Lower leg skin (tissue), 4 donors: ENCODE measurements at regions not wholly inside any gene's neighbourhood (a gene's known extent, or its start where the extent isn't known, plus 50 kb on each side); places are given as distances from the start of the nearest gene placed in this dataset.
"Not testable (repeated sequence)": the region's sequence is repeated elsewhere in the genome, so short reads cannot be mapped to it uniquely, and the experiment has no call there.

ENCODE experiments used
- DNase-seq, 2 donors: peaks; one replicate each; pipeline ENCODE4 v3.0.0-alpha.2; 2019; ENCODE audit warnings: low spot score in 2 of 2
- H3K4me3 ChIP-seq: fragments of 200-600 bp; sonication (generic); 2 replicates; pipeline ENCODE4 v1.5.1; 2017; ENCODE audit warnings: mild to moderate bottlenecking, low read depth; ENCODE audit not compliant: poor library complexity, severe bottlenecking
- POLR2A ChIP-seq, 2 donors: fragments of 450-650 bp; IDR thresholded peaks; one replicate each; pipeline ENCODE4 v1.6.1; 2016 to 2017; ENCODE audit warnings: antibody characterized with exemption in 2 of 2, mild to moderate bottlenecking in 1 of 2, moderate library complexity in 1 of 2
- WGBS, 2 donors: methylation state at CpG; one replicate each; pipeline ENCODE4 v1.1.5; 2018; 5-methylcytosine and 5-hydroxymethylcytosine counted together
- intact Hi-C: fragments of 100-400 bp; cut with DNase I; formaldehyde crosslinking; loops from one replicate; pipeline ENCODE4 v1.15.0; 2023; ENCODE audit warnings: low total_unique reads
- TF ChIP-seq, protein P1 (sequence below), 3 donors: fragments of 450-650 bp; IDR thresholded peaks; one replicate each; pipeline ENCODE4 v1.5.1; 2016; ENCODE audit warnings: antibody characterized with exemption in 3 of 3, mild to moderate bottlenecking in 3 of 3, moderate library complexity in 2 of 3

DNA sequence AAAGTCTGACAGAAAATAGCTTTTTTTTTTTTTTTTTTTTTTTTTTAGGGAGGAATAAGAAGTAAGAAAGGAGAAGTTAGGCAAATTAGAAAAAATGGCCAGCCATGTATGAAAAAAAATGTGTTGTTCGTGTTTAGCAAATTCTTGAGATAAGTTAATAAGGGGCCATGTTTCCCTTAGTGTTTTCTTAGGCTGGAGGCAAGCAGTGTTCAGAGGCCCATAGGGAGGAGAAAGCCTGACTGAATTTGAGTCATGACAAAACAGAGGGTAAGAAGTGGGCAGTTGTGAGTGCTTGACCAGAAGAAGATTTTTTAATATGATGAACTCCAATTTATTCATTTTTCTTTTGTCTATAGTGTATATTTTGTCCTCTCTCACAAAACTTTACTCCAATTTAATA, 766.4 kb downstream of the FAM181B start:
- TF ChIP-seq POLR2A (IDR thresholded peaks at IDR 0.05): no peak
- TF ChIP-seq, protein P1, sequence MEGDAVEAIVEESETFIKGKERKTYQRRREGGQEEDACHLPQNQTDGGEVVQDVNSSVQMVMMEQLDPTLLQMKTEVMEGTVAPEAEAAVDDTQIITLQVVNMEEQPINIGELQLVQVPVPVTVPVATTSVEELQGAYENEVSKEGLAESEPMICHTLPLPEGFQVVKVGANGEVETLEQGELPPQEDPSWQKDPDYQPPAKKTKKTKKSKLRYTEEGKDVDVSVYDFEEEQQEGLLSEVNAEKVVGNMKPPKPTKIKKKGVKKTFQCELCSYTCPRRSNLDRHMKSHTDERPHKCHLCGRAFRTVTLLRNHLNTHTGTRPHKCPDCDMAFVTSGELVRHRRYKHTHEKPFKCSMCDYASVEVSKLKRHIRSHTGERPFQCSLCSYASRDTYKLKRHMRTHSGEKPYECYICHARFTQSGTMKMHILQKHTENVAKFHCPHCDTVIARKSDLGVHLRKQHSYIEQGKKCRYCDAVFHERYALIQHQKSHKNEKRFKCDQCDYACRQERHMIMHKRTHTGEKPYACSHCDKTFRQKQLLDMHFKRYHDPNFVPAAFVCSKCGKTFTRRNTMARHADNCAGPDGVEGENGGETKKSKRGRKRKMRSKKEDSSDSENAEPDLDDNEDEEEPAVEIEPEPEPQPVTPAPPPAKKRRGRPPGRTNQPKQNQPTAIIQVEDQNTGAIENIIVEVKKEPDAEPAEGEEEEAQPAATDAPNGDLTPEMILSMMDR (IDR thresholded peaks at IDR 0.05): no peak
- WGBS, 2 donors: 50 to 67% methylated on average over 1 of the region's 1 CpG
- DNase-seq: no peak
- no peak overlapping the region for H3K4me3 ChIP-seq
- intact Hi-C loops: no loop called here

DNA sequence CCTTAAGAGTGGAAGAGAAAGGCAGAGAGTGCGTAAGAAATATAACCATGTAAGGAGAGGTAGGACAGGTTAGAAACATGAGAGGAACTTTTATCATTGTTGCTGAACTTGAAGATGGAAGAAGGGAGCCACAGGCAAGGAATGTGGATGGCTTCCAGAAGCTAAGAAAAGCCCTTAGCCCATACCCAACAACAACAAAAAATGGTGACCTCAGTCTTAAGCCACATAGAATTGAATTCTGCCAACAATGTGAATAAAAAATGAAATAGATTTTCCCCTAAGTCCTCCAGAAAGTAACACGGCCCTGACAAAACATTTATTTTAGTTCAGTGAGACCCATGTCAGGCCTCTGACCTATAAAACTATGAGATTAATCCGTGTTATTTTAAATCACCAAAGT, 767.3 kb downstream of the FAM181B start:
- TF ChIP-seq POLR2A (IDR thresholded peaks at IDR 0.05): no peak
- TF ChIP-seq, protein P1 (IDR thresholded peaks at IDR 0.05): no peak
- no peak for DNase-seq
- no peak overlapping the region for H3K4me3 ChIP-seq
- intact Hi-C loops: no loop called here
- 82 to 85% methylated on average over 3 of the region's 3 CpGs for WGBS, 2 donors

- no peak overlapping the region for H3K4me3 ChIP-seq
- TF ChIP-seq, protein P1 (IDR thresholded peaks at IDR 0.05): no peak
- TF ChIP-seq POLR2A (IDR thresholded peaks at IDR 0.05): no peak
- WGBS, 2 donors: 20 to 23% methylated on average over 3 of the region's 3 CpGs
- intact Hi-C loops: no loop called here
- DNase-seq: no peak
These were observed 770.6 kb downstream of the FAM181B start for GRCh38 chr11:81963018-81963417.

DNA sequence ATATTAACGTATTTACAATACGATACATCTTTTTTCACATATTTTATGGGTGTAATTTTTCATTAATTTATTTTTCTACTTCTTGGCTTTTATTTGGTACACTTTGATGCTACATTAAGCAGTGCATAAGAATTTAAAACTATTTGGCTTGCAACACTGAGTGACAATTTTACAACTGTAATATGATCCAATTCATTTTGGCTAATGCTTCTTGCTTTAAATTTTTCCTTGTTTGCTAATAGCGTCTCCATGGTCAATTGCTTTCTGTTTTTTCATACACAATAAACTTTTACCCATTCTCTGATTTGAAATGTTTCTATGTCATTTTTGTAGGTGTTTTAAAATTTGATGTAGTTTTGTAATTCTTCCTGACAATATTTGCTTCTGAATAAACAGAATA, 773.2 kb downstream of the FAM181B start:
- DNase-seq: no peak
- TF ChIP-seq POLR2A (IDR thresholded peaks at IDR 0.05): no peak
- TF ChIP-seq, protein P1 (IDR thresholded peaks at IDR 0.05): no peak
- intact Hi-C loops: no loop called here
- WGBS, 2 donors: 65 to 71% methylated on average over 3 of the region's 3 CpGs
- H3K4me3 ChIP-seq: no peak overlapping the region

- WGBS, 2 donors: 36 to 39% methylated on average over 2 of the region's 2 CpGs
- H3K4me3 ChIP-seq: no peak overlapping the region
- TF ChIP-seq POLR2A (IDR thresholded peaks at IDR 0.05): no peak
- intact Hi-C loops: no loop called here
- no peak for DNase-seq
These were observed 774.3 kb downstream of the FAM181B start for GRCh38 chr11:81959341-81959740.

GRCh38 chr11:81954301-81954700, 779.4 kb downstream of the FAM181B start:
- 92 to 95% methylated on average over 6 of the region's 6 CpGs for WGBS, 2 donors
- DNase-seq, H3K4me3 ChIP-seq, intact Hi-C loops: not testable (repeated sequence)

DNA sequence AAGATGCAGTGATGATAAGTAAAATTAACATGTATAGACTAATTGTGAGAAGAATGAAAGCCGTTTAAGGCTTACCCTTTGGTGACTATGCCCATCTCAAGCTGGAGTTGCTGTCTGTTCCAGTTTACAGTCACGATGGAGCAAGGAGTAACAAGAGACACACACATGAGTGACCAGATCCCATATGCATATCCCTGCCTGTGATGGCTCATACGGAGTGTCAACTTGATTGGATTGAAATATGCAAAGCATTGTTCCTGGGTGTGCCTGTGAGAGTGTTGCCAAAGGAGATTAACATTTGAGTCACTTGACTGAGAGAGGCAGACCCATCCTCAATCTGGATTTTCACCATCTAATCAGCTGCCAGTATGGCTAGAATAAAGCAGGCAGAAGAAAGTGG, 786.8 kb downstream of the FAM181B start:
- no peak for DNase-seq
- 76 to 78% methylated on average over 3 of the region's 3 CpGs for WGBS, 2 donors
- TF ChIP-seq POLR2A (IDR thresholded peaks at IDR 0.05): no peak
- TF ChIP-seq, protein P1 (IDR thresholded peaks at IDR 0.05): no peak
- intact Hi-C loops: no loop called here
- H3K4me3 ChIP-seq: no peak overlapping the region
